SK-N-SH (cell line): ENCODE measurements at regions not wholly inside any gene's neighbourhood (a gene's known extent, or its start where the extent isn't known, plus 50 kb on each side); places are given as distances from the start of the nearest gene placed in this dataset.

ENCODE experiments used
- MXI1 ChIP-seq: IDR thresholded peaks from 2 replicates; pipeline ENCODE4 v1.6.1; 2012; ENCODE audit warnings: mild to moderate bottlenecking, low read depth, low read length, improper control_type of control experiment
- POLR2AphosphoS5 ChIP-seq: IDR thresholded peaks from 2 replicates; pipeline ENCODE4 v1.6.1; 2012; ENCODE audit warnings: low read depth, low read length
- RAD21 ChIP-seq: IDR thresholded peaks from 2 replicates; pipeline ENCODE4 v1.6.1; 2012; ENCODE audit warnings: mild to moderate bottlenecking, low read length
- RFX5 ChIP-seq: IDR thresholded peaks from 2 replicates; pipeline ENCODE4 v1.6.1; 2012; ENCODE audit warnings: mild to moderate bottlenecking, improper control_type of control experiment, low read length
- SIN3A ChIP-seq: IDR thresholded peaks from 2 replicates; pipeline ENCODE4 v1.6.1; 2012; ENCODE audit warnings: low read depth, mild to moderate bottlenecking, low read length, moderate library complexity, borderline replicate concordance
- YY1 ChIP-seq: IDR thresholded peaks from 2 replicates; pipeline ENCODE4 v1.4.0; 2012; ENCODE audit warnings: low read depth, mild to moderate bottlenecking
- TF ChIP-seq, protein P1 (sequence below): fragments of 200-600 bp; sonication (generic); IDR thresholded peaks from 2 replicates; pipeline ENCODE4 v1.6.1; 2017; ENCODE audit warnings: antibody characterized with exemption, mild to moderate bottlenecking, moderate library complexity
- TF ChIP-seq, protein P2 (sequence below): IDR thresholded peaks from 2 replicates; pipeline ENCODE4 v1.4.0; 2012; ENCODE audit warnings: low read depth

DNA sequence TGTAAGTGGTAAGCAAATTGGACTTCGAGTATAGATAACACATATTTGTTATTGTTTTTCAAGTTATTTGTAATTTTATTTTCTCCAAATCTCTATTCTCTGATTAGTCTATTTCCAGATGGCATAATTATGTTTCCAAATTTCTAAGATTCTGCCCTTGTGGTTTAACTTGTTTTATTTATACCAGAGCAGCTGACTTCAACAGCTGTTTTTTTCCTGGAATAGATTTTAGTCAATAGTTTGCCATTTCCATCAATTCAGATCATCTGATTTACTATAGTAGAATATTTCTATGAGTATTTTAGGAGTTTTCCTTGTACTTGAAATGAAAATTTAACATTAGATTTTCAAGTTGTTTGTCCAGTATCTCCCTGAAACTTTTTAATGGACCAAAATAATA is 848.7 kb upstream of the MIR17HG start:
- TF ChIP-seq YY1, result no peak
- TF ChIP-seq RAD21, result no peak
- TF ChIP-seq, protein P1, sequence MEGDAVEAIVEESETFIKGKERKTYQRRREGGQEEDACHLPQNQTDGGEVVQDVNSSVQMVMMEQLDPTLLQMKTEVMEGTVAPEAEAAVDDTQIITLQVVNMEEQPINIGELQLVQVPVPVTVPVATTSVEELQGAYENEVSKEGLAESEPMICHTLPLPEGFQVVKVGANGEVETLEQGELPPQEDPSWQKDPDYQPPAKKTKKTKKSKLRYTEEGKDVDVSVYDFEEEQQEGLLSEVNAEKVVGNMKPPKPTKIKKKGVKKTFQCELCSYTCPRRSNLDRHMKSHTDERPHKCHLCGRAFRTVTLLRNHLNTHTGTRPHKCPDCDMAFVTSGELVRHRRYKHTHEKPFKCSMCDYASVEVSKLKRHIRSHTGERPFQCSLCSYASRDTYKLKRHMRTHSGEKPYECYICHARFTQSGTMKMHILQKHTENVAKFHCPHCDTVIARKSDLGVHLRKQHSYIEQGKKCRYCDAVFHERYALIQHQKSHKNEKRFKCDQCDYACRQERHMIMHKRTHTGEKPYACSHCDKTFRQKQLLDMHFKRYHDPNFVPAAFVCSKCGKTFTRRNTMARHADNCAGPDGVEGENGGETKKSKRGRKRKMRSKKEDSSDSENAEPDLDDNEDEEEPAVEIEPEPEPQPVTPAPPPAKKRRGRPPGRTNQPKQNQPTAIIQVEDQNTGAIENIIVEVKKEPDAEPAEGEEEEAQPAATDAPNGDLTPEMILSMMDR, result no peak
- TF ChIP-seq SIN3A, result no peak
- TF ChIP-seq, protein P2, sequence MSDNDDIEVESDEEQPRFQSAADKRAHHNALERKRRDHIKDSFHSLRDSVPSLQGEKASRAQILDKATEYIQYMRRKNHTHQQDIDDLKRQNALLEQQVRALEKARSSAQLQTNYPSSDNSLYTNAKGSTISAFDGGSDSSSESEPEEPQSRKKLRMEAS, result no peak
- no peak for TF ChIP-seq MXI1
- no peak for TF ChIP-seq RFX5
- TF ChIP-seq POLR2AphosphoS5, result no peak
